K562 (cell line): ENCODE measurements at regions not wholly inside any gene's neighbourhood (a gene's known extent, or its start where the extent isn't known, plus 50 kb on each side); places are given as distances from the start of the nearest gene placed in this dataset.

Source experiments
- ATAC-seq: fragments of 200-7000 bp; cut with Tn5 transposase; 3 replicates; pipeline ENCODE4 v1.9.1; 2020; ENCODE audit warnings: moderate library complexity
- BruUV-seq: library from RNA; stranded (reverse); fragments of 400-500 nt; replicated peaks from 2 replicates; lab custom pipeline; 2021; lab: Mats Ljungman, UMichigan
- CTCF ChIA-PET: fragments of 300-600 bp; formaldehyde crosslinking; extraction: SDS; loops from one replicate; lab custom pipeline; 2021; ENCODE audit warnings: low intra/inter-chr PET ratio; lab: Yijun Ruan, JAX
- POLR2A ChIA-PET: fragments of 300-600, 350-650 bp; sonication (Branson Sonifier 250); formaldehyde crosslinking; extraction: SDS; loops from one replicate; lab custom pipeline; 2021; ENCODE audit warnings: antibody characterized with exemption, inconsistent platforms; lab: Yijun Ruan, JAX
- DNase-seq, 4 experiments: peaks; one replicate each; pipeline versions ENCODE4 v3.0.0 to v3.0.0-alpha.2; 2011 to 2018; ENCODE audit warnings: low spot score in 3 of 4, mixed read lengths in 3 of 4; ENCODE audit errors: extremely low read depth in 1 of 4
- FAIRE-seq: peaks from 2 replicates; lab custom pipeline; 2011; peaks lifted over from hg19 to GRCh38; lab: Jason Lieb, UNC
- H2AFZ ChIP-seq: 2 replicates; pipeline ENCODE4 v1.6.0; 2011; ENCODE audit warnings: low read depth, low read length, control low read depth, inconsistent platforms
- H3K27ac ChIP-seq: fragments of 200-600 bp; 3 replicates; pipeline ENCODE4 v1.8.0; 2011; ENCODE audit warnings: low read depth, mild to moderate bottlenecking, control low read depth, inconsistent platforms, low read length, moderate library complexity, mixed read lengths; ENCODE audit errors: extremely low read depth
- H3K27me3 ChIP-seq, 2 experiments: fragments of 300-600 bp in 1 of 2; 2 replicates in 1 of 2; 3 replicates in 1 of 2; pipeline versions ENCODE4 v1.6.0 to v1.8.0; 2011; ENCODE audit warnings: inconsistent platforms in 2 of 2, low read length in 2 of 2, mild to moderate bottlenecking in 1 of 2, mixed read lengths in 1 of 2, moderate library complexity in 1 of 2; ENCODE audit not compliant: control insufficient read depth in 2 of 2, insufficient read depth in 2 of 2
- H3K36me3 ChIP-seq: fragments of 300-600 bp; 3 replicates; pipeline ENCODE4 v1.8.0; 2011; ENCODE audit warnings: mild to moderate bottlenecking, low read length, inconsistent platforms; ENCODE audit not compliant: control insufficient read depth, insufficient read depth
- H3K4me1 ChIP-seq, 2 experiments: fragments of 200-600 bp in 1 of 2; replicated peaks in 1 of 2; 2 replicates in 1 of 2; 3 replicates in 1 of 2; pipeline versions ENCODE4 v1.5.1 to v1.8.0; 2011; ENCODE audit warnings: inconsistent platforms in 2 of 2, low read length in 2 of 2, mild to moderate bottlenecking in 1 of 2, mixed read lengths in 1 of 2, moderate library complexity in 1 of 2; ENCODE audit not compliant: control insufficient read depth in 2 of 2, insufficient read depth in 2 of 2
- H3K4me2 ChIP-seq: 2 replicates; pipeline ENCODE4 v1.6.1; 2011; ENCODE audit warnings: low read length, control low read depth, inconsistent platforms, mixed read lengths; ENCODE audit not compliant: insufficient read depth
- H3K4me3 ChIP-seq: fragments of 200-600 bp; sonication (generic), shearing (Covaris generic); 2 replicates; pipeline ENCODE4 v1.5.1; 2016; ENCODE audit warnings: control low read depth, inconsistent platforms
- H3K79me2 ChIP-seq: fragments of 200-600 bp; 3 replicates; pipeline ENCODE4 v1.8.0; 2011; ENCODE audit warnings: low read length, inconsistent platforms; ENCODE audit not compliant: control insufficient read depth, insufficient read depth
- H3K9ac ChIP-seq, 2 experiments: 2 replicates each; pipeline versions ENCODE4 v1.6.0 to v1.6.1; 2011; ENCODE audit warnings: low read depth in 2 of 2, low read length in 2 of 2, control low read depth in 1 of 2, inconsistent platforms in 1 of 2, mild to moderate bottlenecking in 1 of 2, mixed read lengths in 1 of 2; ENCODE audit not compliant: insufficient read depth in 1 of 2
- H3K9me1 ChIP-seq: one replicate; pipeline ENCODE4 v1.6.0; 2011; ENCODE audit warnings: inconsistent platforms, mild to moderate bottlenecking, low read length, moderate library complexity; ENCODE audit not compliant: control insufficient read depth, insufficient read depth
- H3K9me3 ChIP-seq: replicated peaks from 2 replicates; pipeline ENCODE4 v1.5.1; 2011; ENCODE audit warnings: low read depth, low read length, inconsistent platforms; ENCODE audit not compliant: control insufficient read depth, insufficient read depth
- H4K20me1 ChIP-seq: replicated peaks from 2 replicates; pipeline ENCODE4 v1.6.1; 2011; ENCODE audit warnings: low read length, inconsistent platforms, mixed read lengths; ENCODE audit not compliant: control insufficient read depth, insufficient read depth
- CREB1 ChIP-seq, 2 experiments: sonication (generic) in 1 of 2; formaldehyde crosslinking in 1 of 2; IDR thresholded peaks; 2 replicates each; pipeline versions ENCODE4 v1.6.1 to v1.8.0; 2012 to 2022; ENCODE audit warnings: inconsistent platforms in 1 of 2, mild to moderate bottlenecking in 1 of 2, missing genetic modification reagents in 1 of 2, moderate library complexity in 1 of 2
- HLTF ChIP-seq: fragments of 450-650 bp; IDR thresholded peaks from 2 replicates; pipeline ENCODE4 v1.6.1; 2016
- HNRNPL ChIP-seq: fragments of 200-400 bp; formaldehyde crosslinking; IDR thresholded peaks from 2 replicates; pipeline ENCODE4 v1.6.1; 2017; ENCODE audit warnings: low read depth, mild to moderate bottlenecking, low read length
- NR3C1 ChIP-seq: sonication (generic); formaldehyde crosslinking; IDR thresholded peaks from 2 replicates; pipeline ENCODE4 v1.8.1; 2022; ENCODE audit warnings: missing genetic modification reagents
- PRMT5 ChIP-seq: sonication (generic); formaldehyde crosslinking; IDR thresholded peaks from 2 replicates; pipeline ENCODE4 v1.5.0; 2020; ENCODE audit warnings: missing genetic modification reagents
- RB1 ChIP-seq: fragments of 450-650 bp; IDR thresholded peaks from 2 replicates; pipeline ENCODE4 v1.6.1; 2017; ENCODE audit warnings: low read depth, mild to moderate bottlenecking
- SMAD2 ChIP-seq: fragments of 150-350 bp; IDR thresholded peaks from 2 replicates; pipeline ENCODE4 v1.6.1; 2014; ENCODE audit warnings: low read depth, mild to moderate bottlenecking, low read length
- SOX6 ChIP-seq: fragments of 450-650 bp; IDR thresholded peaks from 2 replicates; pipeline ENCODE4 v1.6.1; 2014; ENCODE audit warnings: mild to moderate bottlenecking
- TEAD1 ChIP-seq, 2 experiments: fragments of 450-650 bp in 1 of 2; sonication (generic) in 1 of 2; formaldehyde crosslinking; IDR thresholded peaks; 2 replicates each; pipeline versions ENCODE4 v1.4.0 to v1.8.0; 2020 to 2022; ENCODE audit warnings: mild to moderate bottlenecking in 2 of 2, missing genetic modification reagents in 1 of 2
- TGIF2 ChIP-seq: sonication (generic); formaldehyde crosslinking; IDR thresholded peaks from 2 replicates; pipeline ENCODE4 v1.8.1; 2022; ENCODE audit warnings: mild to moderate bottlenecking, missing genetic modification reagents, moderate library complexity
- ZKSCAN8 ChIP-seq: fragments of 200-800 bp; sonication (Bioruptor generic); IDR thresholded peaks from 2 replicates; pipeline ENCODE4 v1.6.1; 2016; ENCODE audit warnings: missing genetic modification characterization, missing compliant biosample characterization
- WGBS: fragments of 100-300 bp; shearing (Covaris generic); methylation state at CpG from one replicate; pipeline ENCODE4 v1.1.6; 2016; ENCODE audit warnings: low coverage, mixed read lengths; ENCODE audit not compliant: insufficient coverage; ENCODE audit errors: missing lambda C conversion rate; 5-methylcytosine and 5-hydroxymethylcytosine counted together
- in situ Hi-C: fragments of 300-500 bp; cut with MboI; formaldehyde crosslinking; loops from 4 replicates; pipeline ENCODE4 v1.15.0; 2018; ENCODE audit warnings: inconsistent platforms, mixed read lengths
- intact Hi-C: fragments of 100-400 bp; cut with micrococcal nuclease; formaldehyde crosslinking; loops from 2 replicates; pipeline ENCODE4 v1.14.2; 2022
- TF ChIP-seq, protein P1 (sequence below), 2 experiments: fragments of 450-650 bp; IDR thresholded peaks; 2 replicates each; pipeline ENCODE4 v1.6.1; 2018; ENCODE audit warnings: mild to moderate bottlenecking in 2 of 2, low read depth in 1 of 2; ENCODE audit not compliant: partially characterized antibody in 2 of 2
- TF ChIP-seq, protein P2 (sequence below): fragments of 250-450 bp; sonication (Bioruptor Pico); IDR thresholded peaks from 2 replicates; pipeline ENCODE4 v1.8.0; 2022; ENCODE audit warnings: inconsistent platforms, mild to moderate bottlenecking, moderate library complexity, borderline replicate concordance
- TF ChIP-seq, protein P3 (sequence below): IDR thresholded peaks from 3 replicates; pipeline ENCODE4 v1.6.1; 2011; ENCODE audit warnings: borderline replicate concordance, mild to moderate bottlenecking; ENCODE audit not compliant: insufficient read length, insufficient read depth

DNA sequence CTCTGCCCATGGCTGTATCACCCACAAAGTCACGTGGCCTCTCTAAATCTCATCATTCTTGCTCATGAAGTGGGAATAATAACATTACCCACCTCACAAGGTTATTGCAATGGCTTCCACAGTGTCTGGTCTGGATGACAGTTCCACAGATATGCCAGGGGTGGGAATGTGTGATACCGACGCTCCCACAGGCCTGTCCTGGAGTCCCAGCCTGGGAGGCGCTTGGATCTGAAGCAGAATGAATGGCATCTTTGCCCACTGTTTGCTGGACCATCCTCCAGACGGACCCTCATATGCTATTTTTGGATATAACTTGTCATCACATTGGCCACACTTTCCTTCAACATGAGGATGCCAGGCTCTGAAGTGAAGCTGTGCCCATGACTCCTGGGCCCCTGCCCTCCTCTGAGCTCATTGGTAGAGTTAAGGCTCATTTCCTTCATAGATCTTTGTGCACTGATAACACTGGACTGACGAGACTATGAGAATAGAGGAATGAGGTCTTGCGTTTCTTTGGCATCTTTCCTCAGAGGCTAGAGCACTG, 279.8 kb upstream of the ZNF32 start:
- DNase-seq: no peak
- no peak for FAIRE-seq
- Histone ChIP-seq H2AFZ (no peak overlapping the region), H3K9me1 (no peaks in the 10 kb centered on the region), H3K4me1 (no peaks in the 10 kb centered on the region), H3K9me3 (no peaks in the 10 kb centered on the region), H3K79me2 (no peaks in the 10 kb centered on the region), H3K27ac (no peak overlapping the region), H3K9ac (no peak overlapping the region), H3K4me2 (no peak overlapping the region), H3K27me3 (peaks cover 0 to 13% of the 10 kb centered on the region in 2 experiments; a peak in 1 of 5 replicates), H4K20me1 (no peaks in the 10 kb centered on the region; the same call in 1 of the 2 replicates), H3K36me3 (no peaks in the 10 kb centered on the region), H3K4me3 (no peak overlapping the region)
- in situ Hi-C loops (no loop called here), intact Hi-C loops (no loop called here)
- POLR2A ChIA-PET: no interaction called here
- ATAC-seq: no peak
- TF ChIP-seq SOX6 (no peak), CREB1 (IDR thresholded peaks at IDR 0.05) (no peak), CREB1 (CRISPR knock-in tag; IDR thresholded peaks at IDR 0.05) (no peak), ZKSCAN8 (no peak), HNRNPL (no peak), SMAD2 (no peak), RB1 (no peak), NR3C1 (CRISPR knock-in tag) (no peak), TGIF2 (CRISPR knock-in tag) (no peak), TEAD1 (CRISPR knock-in tag; IDR thresholded peaks at IDR 0.05) (no peak), HLTF (no peak), PRMT5 (CRISPR knock-in tag) (no peak)
- TF ChIP-seq, protein P1, sequence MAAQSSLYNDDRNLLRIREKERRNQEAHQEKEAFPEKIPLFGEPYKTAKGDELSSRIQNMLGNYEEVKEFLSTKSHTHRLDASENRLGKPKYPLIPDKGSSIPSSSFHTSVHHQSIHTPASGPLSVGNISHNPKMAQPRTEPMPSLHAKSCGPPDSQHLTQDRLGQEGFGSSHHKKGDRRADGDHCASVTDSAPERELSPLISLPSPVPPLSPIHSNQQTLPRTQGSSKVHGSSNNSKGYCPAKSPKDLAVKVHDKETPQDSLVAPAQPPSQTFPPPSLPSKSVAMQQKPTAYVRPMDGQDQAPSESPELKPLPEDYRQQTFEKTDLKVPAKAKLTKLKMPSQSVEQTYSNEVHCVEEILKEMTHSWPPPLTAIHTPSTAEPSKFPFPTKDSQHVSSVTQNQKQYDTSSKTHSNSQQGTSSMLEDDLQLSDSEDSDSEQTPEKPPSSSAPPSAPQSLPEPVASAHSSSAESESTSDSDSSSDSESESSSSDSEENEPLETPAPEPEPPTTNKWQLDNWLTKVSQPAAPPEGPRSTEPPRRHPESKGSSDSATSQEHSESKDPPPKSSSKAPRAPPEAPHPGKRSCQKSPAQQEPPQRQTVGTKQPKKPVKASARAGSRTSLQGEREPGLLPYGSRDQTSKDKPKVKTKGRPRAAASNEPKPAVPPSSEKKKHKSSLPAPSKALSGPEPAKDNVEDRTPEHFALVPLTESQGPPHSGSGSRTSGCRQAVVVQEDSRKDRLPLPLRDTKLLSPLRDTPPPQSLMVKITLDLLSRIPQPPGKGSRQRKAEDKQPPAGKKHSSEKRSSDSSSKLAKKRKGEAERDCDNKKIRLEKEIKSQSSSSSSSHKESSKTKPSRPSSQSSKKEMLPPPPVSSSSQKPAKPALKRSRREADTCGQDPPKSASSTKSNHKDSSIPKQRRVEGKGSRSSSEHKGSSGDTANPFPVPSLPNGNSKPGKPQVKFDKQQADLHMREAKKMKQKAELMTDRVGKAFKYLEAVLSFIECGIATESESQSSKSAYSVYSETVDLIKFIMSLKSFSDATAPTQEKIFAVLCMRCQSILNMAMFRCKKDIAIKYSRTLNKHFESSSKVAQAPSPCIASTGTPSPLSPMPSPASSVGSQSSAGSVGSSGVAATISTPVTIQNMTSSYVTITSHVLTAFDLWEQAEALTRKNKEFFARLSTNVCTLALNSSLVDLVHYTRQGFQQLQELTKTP (IDR thresholded peaks at IDR 0.05; ENCODE audit: low read depth in 1 of 2, partially characterized antibody in 2 of 2): no peak
- TF ChIP-seq, protein P2, sequence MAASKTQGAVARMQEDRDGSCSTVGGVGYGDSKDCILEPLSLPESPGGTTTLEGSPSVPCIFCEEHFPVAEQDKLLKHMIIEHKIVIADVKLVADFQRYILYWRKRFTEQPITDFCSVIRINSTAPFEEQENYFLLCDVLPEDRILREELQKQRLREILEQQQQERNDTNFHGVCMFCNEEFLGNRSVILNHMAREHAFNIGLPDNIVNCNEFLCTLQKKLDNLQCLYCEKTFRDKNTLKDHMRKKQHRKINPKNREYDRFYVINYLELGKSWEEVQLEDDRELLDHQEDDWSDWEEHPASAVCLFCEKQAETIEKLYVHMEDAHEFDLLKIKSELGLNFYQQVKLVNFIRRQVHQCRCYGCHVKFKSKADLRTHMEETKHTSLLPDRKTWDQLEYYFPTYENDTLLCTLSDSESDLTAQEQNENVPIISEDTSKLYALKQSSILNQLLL (CRISPR knock-in tag): no peak
- TF ChIP-seq, protein P3, sequence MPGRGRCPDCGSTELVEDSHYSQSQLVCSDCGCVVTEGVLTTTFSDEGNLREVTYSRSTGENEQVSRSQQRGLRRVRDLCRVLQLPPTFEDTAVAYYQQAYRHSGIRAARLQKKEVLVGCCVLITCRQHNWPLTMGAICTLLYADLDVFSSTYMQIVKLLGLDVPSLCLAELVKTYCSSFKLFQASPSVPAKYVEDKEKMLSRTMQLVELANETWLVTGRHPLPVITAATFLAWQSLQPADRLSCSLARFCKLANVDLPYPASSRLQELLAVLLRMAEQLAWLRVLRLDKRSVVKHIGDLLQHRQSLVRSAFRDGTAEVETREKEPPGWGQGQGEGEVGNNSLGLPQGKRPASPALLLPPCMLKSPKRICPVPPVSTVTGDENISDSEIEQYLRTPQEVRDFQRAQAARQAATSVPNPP: no peak
- WGBS: 2% methylated on average over 7 of the region's 7 CpGs
- no TSS peak for BruUV-seq
- CTCF ChIA-PET: no interaction called here
